Right lung (tissue), 2 donors: ENCODE measurements at regions not wholly inside any gene's neighbourhood (a gene's known extent, or its start where the extent isn't known, plus 50 kb on each side); places are given as distances from the start of the nearest gene placed in this dataset.
"Not testable (repeated sequence)": the region's sequence is repeated elsewhere in the genome, so short reads cannot be mapped to it uniquely, and the experiment has no call there.

Experiments
- DNase-seq, 2 donors: peaks; one replicate each; pipeline ENCODE4 v3.0.0-alpha.2; 2013

DNA sequence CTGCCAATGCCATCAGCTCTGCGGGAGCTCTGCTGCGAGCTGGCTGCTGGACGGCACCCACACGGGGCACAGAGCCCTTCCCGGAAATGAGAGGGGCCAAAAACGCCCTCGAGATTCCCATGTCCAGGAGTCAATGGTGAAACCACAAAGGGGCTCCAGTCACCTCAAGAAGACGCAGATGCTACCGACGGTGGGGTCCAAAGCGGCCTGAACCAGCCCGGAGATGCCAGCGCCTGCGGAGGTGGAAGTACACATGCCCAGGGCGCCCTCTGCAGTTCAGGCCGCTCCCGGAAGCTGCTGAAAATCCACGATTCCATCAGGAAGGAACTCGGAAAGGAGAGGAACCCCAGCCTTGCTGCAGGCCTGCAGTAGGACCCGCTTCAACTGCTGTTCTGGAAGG, 82.4 kb upstream of the SELENOP start:
- no peak for DNase-seq

DNA sequence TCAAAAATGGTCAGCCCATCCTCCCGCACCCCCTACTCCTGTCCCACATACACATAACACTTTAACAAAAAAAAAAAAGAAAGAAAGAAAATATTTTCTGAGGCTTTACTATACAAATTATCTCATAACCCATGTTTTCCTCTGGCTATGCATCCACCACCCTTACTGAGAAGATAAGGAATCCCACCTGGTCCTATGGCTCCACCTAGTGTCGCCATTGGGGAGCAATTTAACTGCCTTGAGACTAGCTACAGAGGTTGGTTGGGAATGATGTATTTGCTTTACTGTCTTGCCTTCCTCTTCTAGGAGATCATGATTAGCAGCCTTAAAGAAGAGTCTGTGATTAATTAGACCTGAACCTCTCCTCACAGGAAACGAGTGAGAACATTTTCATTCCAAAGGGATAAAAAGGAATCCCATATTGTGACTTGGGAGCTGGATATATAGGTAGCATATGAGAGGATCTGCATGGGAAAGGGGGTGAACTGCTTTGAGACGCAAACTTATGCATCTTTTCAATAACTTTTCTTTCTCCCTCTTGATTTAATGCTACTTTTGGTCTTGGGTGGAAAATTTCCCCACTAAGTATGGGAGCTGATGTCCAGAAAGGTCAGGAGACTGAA, 77.7 kb upstream of the SELENOP start:
- peak; percentile 63 to 81 for DNase-seq

DNA sequence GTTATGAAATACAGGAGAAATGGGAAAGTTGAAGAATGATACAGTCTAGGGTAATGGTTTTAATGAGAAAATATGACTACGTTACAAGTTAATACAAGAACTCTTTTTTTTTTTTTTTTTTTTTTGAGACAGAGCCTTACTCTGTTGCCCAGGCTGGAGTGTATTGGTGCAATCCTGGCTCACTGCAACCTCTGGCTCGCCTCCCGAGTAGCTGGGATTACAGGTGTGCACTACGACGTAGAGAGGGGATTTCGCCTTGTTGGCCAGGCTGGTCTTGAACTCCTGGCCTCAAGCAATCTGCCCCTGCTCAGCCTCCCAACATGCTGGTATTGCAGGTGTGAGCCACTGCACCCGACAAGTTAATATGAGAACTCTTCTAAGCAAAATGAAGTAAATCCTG, 77.1 kb upstream of the SELENOP start:
- no peak for DNase-seq

DNA sequence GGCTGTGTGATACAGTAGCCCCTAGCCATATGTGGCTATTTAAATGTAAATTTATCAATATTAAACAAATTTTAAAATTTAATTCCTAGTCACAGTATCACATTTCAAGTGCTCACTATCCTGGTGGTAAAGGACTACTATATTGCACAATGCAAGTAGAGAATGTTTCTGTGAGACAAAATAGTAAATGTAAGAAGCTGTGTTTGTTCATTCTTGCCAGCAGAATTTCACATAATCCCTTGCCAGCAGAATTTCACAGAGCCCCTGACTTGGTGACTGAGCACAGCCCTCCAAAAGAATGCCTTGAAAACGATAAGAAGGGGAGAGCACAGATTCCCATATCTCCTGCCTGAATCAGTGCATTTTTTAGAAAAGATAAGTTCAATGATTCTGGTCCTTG, 75.9 kb upstream of the SELENOP start:
- DNase-seq, result peak in 1 of 2 donors; percentile 45

DNA sequence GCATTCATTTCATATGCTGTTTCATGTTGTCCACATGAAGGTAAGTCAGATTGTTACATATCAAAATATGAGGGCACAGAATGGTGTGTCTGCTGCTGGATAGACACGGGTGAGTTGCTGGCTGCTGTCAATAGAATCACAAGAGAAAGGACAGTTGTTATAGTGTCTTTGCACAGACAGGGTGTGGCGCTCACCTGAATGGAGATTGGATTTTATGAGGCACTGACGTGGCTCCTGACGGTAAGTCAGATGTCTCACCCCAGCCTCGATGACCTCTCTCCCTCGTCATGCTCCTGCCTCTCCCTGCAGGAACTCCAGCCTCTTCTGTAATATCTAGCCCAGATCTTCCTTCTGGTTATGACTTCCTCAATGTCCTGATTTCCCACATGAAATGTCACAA, 75.4 kb upstream of the SELENOP start:
- DNase-seq, result no peak

DNA sequence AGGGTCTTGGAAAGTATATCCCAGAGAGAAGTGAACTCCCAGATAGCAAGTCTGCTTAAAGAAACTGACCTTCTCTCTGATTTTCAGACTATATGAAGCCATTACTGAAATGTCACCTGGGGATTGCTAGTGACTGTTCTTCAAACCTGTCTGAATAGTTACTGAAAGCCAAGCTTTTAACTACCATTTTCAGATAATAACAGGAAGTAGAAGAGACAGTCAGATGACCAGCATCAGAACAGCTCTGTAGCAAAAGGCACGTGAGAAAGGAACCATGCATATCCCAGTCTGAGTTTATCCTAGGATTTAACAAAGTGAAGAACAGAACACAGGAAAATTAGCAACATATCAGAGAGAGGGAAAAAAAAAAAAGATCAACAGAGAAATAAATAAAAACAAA, 74.9 kb upstream of the SELENOP start:
- no peak for DNase-seq

DNA sequence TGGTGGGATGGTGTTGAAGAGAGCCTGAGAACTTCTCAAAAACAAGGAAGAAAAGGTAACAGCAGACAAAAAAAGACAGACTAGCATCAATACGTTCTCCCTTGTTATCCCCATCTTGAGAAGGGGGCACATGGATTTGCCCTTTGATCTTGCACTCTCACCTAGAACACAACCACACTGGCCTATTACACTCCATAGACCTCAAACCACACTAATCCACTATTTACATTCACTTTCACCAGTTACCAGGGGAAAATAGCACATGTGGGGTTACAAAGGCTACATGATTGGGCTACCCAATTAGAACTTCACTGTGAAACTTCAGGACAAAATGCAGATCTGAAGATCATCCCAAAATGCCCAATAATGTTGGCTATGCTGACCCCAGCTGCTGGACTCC, 72.6 kb upstream of the SELENOP start:
- DNase-seq, result no peak

DNA sequence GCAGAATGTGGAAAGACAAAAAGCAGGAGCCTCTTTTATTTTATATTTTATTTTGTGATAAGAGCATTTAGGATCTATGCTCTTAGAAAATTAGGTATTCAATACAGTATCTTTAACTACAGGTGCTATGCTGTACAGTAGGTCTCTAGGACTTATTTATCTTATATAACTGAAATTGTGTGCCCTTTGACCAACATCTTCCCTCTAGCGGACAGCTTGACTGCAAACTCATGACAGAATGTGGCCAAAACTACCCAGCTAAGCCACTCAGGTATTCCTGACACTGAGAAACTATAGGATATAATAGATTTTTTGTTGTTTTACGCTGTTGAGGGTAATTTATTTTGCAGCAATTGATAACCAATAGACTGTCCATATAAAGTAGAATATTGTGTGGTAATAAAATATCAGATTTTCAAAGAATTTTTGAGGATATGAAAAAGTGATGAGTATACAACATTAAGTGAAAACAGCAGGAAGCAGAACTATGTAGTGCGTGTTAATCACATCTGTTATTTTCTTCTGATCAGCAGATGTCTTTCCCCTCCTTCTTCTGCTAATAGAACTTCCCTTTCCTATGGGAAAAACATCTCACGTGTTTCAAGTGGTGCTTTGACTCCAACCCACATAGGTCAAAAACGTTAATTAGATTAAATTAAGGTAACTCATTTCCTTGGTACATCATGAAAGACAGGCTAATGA, 69.9 kb upstream of the SELENOP start:
- no peak for DNase-seq

DNA sequence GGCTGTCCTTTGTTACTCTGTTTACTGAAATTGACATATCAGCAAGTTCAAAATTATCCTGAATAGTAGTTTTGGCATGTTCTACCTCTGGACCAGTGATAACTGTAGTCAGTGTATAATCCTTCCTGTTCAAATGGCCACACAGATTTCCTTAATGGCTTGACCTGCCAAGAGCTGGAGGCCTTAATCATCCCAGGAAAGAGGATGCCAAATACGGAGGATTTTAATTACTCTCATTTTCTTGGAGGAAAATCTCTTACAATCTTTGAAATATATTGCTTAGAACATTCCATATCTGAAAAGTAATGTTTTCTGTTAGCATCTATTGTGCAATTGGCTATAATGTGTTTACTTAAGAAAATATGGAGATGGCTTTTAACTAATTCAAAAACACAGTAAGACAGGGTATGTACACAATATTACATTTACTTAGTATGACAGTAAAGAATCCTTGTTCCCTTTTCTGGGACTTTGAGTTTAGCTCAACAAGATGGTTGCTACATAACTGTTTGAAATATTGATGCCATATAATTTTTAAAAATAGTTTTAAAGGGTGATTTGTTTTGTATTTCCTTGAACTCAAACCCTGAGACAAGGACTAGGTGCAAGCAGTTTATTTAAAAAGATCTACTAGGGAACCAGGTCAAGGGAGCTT, 68.9 kb upstream of the SELENOP start:
- peak in 1 of 2 donors; percentile 48 for DNase-seq

DNA sequence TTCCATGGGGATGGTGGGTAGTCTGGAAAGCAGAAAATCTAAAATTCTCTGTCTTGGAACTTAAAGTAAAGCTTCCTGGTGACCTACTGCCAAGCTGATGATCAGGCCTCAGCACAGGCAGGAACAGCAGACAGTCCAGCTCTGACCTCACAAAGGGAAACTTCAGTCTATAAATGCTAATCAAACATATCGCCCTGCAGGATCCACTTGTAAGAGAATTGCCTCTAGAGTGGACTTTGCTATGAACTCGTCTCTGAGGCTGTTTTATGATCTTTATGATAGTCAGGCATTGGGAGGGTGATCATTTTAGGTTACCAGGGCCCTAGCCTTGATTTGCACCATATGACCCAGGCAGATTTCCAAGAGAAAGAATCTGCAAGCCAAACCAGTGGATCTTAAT, 67.6 kb upstream of the SELENOP start:
- DNase-seq, result no peak

DNA sequence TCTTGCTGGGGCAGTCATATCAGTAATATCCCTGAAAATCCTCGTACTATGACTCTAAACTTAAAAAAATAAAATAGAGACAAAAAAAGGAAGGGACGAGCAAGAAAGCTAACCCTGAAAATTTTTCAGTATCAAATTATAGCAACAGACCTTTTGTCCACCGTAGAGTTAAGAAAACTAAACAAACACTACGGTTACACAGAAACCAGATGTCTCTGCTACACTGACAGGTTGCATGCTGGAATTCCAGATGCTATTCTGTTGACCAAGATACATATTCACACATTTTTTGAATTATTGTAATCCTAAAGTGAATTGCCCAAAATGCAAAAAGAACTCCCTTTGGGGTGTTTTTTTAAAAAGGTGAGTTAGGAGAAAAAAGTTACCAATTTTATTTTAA, 66.9 kb upstream of the SELENOP start:
- no peak for DNase-seq

DNA sequence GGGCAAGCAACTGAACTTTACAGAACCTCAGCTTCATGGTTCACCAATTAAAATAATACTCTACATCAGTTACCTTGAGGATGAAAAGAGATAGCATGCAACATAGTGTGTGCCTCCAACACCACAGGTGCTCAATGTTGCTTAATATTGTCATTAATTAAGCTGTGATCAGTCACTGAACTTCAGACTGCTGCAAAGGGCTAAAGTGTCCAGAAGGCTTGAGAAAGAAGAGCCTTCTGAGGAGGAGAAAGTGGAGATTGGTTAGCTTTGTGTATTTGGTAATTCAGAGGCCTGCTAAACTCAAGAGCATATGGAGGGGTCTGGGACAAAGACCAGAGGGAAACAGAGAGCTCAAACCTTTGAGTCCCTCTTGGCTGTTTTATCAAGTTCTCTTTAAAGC, 66.3 kb upstream of the SELENOP start:
- no peak for DNase-seq

DNA sequence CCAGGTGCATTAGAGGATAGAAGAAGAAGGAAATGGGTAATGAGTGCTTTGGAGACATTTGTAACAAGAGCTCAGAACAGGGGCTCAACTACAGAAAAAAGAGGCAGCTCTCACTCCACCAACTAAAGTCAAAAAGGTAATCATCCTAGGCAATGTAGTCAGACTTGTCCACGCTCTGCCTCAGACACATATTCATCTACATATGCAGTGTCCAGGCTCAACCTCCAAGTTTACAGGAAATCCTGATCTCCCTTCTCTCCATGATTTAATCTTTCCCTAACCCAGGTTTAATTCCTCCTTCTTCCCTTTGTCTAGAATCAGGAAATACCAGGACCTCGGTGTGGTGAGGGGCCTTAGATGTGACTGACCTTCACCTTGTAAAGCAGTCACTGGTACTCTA, 65.7 kb upstream of the SELENOP start:
- no peak for DNase-seq

DNA sequence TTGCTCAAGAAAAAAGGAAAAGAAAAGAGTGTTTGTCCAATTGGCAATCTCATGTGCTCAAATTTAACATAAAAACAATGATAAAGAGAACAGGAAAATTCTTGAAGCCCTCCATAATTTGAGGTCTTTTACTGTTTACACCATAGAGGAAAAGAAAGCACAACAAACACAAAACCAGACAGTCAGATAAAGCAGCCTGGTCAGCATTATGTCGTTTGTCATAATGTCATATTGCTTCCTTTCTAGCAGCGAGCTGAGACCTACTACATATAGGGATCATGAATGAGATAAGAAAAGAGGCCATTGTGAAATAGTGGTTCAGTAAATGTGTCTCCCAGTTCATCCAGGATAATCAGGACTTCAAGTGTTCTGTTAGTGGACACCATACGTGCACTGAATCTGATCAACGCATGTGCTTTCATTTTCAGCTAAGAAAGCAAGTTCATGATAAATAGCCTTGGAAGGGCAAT, 64.7 kb upstream of the SELENOP start:
- no peak for DNase-seq

DNA sequence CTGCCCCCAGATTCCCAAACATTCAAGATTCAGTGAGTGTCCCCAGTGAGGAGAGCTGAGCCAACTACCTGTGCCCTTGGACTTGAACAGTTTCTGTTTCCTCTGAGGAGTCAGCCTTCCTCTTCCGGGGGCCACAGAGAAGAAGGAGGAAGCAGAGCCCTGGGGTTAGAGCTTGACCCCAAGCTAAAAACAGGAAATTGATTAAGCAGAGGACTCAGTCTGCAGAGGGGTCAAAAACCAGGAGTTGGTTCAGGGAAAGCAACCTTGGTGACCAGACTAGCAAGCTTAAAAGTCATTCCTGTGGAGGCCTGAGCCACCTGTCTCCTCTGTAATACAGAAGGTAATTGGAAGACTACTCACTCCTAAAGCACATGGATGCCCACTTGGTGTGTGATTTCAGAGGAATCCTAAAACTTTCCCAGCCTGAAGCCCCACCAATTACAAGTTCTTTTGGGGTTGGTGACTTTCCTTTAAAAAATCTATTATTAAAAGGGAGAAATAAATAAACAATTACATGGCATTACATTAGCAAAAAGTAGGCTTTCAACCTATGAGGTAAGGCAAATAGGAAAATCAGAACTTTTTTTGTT, 64.2 kb upstream of the SELENOP start:
- DNase-seq, result no peak

DNA sequence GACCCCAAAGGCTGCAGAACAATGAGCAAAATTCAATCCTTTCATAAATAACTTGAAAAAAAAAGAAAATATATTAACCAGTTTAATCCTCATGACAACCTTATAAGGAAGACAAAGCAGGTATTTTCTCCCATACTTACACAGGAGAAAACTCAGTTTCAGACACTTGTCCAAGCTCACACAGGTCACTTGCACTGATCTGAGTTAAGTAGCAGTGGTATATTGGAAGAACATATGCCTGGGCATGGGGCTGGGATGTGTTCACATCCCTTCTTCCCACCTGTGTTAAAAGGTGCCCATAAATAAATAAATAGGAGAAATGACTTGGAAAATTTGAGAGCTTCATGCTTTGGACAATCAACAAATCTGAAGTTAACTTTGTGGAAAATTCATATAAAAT, 63.5 kb upstream of the SELENOP start:
- no peak for DNase-seq

DNA sequence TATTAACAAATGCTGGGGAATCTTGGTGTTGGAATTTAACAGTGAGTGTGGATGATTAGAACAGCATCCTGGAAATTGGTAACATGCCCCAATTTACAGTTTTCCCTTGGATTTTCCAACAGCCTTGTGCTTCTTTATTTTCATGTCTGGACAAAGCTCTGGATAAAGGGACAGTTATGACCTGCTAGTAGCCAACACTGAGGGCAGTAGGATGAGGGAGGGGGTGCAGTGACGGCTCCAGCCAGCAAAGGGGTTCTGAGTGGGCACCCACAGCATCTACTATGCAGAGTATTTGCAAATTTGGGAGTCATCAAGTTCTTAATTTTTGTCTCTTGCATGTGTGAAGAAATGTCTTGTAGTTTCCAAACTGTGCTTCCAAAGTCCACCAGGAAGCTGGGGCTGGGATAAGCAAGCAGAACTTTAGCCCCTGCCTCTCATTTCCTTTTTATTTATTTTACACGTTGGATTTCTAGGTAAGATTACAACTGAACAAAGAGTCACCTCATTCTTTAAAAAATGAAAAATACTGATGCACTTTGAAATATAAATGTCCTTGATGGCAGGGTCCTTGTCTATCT, 63.0 kb upstream of the SELENOP start:
- DNase-seq, result no peak

DNA sequence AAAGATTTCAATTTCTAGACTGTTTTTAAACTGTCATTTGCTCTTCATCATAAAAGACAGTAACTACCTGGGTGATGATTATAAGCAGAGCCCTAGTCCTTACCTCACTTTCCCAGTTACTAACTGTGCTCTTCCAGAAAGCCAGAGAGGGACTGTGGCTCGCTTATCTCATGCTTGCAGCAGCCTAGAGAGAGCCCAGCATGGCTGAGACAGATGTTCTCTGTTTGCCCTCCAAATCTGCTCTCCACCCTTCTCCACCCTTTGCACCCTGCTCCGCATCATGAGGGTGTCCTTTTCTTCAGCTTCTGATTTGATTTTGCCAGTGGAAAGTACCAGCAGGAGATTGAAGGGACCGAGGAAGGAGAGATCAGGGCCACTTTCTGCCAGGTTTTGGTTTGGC, 61.2 kb upstream of the SELENOP start:
- DNase-seq, result no peak

DNA sequence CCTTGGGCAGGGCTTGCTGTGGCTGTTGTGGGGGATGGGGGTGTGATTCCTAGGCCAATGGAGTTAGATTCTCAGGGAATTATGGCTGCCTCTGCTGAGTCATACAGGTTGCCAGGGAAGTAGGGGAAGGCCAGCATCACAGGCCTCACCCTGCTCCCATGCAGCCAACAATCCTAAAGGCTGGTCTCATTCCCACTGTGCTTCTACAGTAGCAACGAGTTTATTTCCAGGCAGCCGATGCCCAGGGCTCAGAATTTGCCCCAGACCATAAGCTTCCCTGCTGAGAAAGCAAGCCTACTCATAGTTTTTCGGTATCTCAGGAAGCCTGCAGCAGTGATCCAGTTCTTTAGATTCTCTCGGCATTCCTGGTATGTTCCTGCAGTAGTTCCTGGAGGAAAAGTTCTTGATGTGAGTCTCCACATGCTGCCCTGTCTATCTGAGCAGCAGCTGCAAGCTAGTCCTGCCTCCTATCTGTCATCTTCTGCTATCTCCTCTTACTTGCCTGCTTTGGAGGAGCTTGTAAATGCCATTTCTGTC, 59.3 kb upstream of the SELENOP start:
- no peak for DNase-seq

DNA sequence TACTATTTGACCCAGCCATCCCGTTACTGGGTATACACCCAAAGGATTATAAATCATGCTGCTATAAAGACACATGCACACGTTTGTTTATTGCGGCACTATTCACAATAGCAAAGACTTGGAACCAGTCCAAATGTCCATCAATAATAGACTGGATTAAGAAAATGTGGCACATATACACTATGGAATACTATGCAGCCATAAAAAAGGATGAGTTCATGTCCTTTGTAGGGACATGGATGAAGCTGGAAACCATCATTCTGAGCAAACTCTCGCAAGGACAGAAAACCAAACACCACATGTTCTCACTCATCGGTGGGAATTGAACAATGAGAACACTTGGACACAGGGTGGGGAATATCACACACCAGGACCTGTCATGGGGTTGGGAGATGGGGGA, 56.7 kb upstream of the SELENOP start:
- DNase-seq, result not testable (repeated sequence)

DNA sequence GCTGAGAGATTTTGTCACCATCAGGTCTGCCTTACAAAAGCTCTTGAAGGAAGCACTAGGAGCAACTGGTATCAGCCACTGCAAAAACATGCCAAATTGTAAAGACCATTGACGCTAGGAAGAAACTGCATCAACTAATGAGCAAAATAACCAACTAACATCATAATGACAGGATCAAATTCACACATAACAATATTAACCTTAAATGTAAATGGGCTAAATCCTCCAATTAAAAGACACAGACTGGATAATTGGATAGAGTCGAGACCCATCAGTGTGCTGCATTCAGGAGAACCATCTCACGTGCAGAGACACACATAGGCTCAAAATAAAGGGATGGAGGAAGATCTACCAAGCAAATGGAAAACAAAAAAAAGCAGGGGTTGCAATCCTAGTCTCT, 53.1 kb upstream of the SELENOP start:
- DNase-seq, result not testable (repeated sequence)
